GM19438 (cell line): ENCODE measurements at regions not wholly inside any gene's neighbourhood (a gene's known extent, or its start where the extent isn't known, plus 50 kb on each side); places are given as distances from the start of the nearest gene placed in this dataset.

Source experiments
- ATAC-seq: cut with Tn5 transposase; IDR thresholded peaks from one replicate; pipeline ENCODE4 v1.9.1; 2021; ENCODE audit warnings: low read depth; ENCODE audit not compliant: unreplicated experiment

- ATAC-seq = no peak
Measured at GRCh38 chr13:33766329-33767123, 51.4 kb upstream of the RFC3 start.

GRCh38 chr13:33767140-33767539 lies 50.8 kb upstream of the RFC3 start:
- no peak for ATAC-seq
